BJ (cell line): ENCODE measurements at regions not wholly inside any gene's neighbourhood (a gene's known extent, or its start where the extent isn't known, plus 50 kb on each side); places are given as distances from the start of the nearest gene placed in this dataset.

ENCODE experiments used
- CTCF ChIA-PET: fragments of 350-600 bp; formaldehyde crosslinking; extraction: SDS; loops from one replicate; lab custom pipeline; 2021; ENCODE audit warnings: antibody characterized with exemption, inconsistent platforms; lab: Yijun Ruan, JAX
- POLR2A ChIA-PET: fragments of 300-600 bp; sonication (Branson Sonifier 250); formaldehyde crosslinking; extraction: SDS; loops from one replicate; lab custom pipeline; 2021; ENCODE audit warnings: antibody characterized with exemption; lab: Charles Lee
- DNase-seq: peaks from one replicate; pipeline ENCODE4 v3.0.0-alpha.2; 2011; ENCODE audit warnings: low read depth
- H3K27me3 ChIP-seq: 2 replicates; pipeline ENCODE4 v1.6.0; 2011; ENCODE audit warnings: low read length; ENCODE audit not compliant: control insufficient read depth, insufficient read depth
- H3K36me3 ChIP-seq: 2 replicates; pipeline ENCODE4 v1.5.1; 2011; ENCODE audit warnings: low read length; ENCODE audit not compliant: control insufficient read depth, insufficient read depth
- H3K4me3 ChIP-seq: 2 replicates; pipeline ENCODE4 v1.5.1; 2011; ENCODE audit warnings: low read depth, mild to moderate bottlenecking, control low read depth, low read length
- CTCF ChIP-seq: IDR thresholded peaks from 2 replicates; pipeline ENCODE4 v1.5.1; 2011; ENCODE audit warnings: low read depth, mild to moderate bottlenecking, control low read depth, inconsistent platforms, low read length, moderate library complexity; ENCODE audit not compliant: insufficient read depth

DNA sequence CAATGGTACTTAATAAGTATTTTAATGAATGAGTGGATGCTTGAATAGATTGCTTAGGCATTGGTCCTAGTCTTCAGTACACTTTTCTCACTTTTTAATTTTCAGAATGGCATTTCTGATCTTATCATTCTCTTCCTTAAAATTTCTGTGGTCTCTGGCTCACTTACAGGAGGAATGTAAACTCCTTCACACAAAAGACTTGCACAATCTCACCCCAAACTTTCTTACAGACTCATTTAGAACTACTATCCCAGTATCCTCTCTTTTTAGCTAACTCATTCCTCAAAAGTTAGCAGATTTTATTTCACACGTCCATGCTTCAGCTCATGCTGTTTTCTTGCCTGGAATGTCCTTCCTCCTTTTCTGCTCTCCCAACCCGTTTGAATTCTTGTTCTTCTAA, 350.1 kb downstream of the GRXCR1 start:
- H3K4me3 ChIP-seq, result no peak overlapping the region
- no peak for DNase-seq
- ChIA-PET CTCF (no interaction called here), POLR2A (no interaction called here)
- TF ChIP-seq CTCF, result no peak
- no peaks in the 10 kb centered on the region for H3K36me3 ChIP-seq
- H3K27me3 ChIP-seq, result no peaks in the 10 kb centered on the region

GRCh38 chr4:43243433-43244116, 351.1 kb downstream of the GRXCR1 start:
- Histone ChIP-seq H3K36me3 (no peaks in the 10 kb centered on the region), H3K27me3 (no peaks in the 10 kb centered on the region), H3K4me3 (no peak overlapping the region)
- CTCF ChIA-PET, result interaction anchor here (0.6 kb wide), 1 partner anchor 1433 kb away, joined by 3 read pairs; no protein-coding TSS in a partner anchor
- POLR2A ChIA-PET, result no interaction called here
- TF ChIP-seq CTCF, result no peak
- DNase-seq, result no peak

DNA sequence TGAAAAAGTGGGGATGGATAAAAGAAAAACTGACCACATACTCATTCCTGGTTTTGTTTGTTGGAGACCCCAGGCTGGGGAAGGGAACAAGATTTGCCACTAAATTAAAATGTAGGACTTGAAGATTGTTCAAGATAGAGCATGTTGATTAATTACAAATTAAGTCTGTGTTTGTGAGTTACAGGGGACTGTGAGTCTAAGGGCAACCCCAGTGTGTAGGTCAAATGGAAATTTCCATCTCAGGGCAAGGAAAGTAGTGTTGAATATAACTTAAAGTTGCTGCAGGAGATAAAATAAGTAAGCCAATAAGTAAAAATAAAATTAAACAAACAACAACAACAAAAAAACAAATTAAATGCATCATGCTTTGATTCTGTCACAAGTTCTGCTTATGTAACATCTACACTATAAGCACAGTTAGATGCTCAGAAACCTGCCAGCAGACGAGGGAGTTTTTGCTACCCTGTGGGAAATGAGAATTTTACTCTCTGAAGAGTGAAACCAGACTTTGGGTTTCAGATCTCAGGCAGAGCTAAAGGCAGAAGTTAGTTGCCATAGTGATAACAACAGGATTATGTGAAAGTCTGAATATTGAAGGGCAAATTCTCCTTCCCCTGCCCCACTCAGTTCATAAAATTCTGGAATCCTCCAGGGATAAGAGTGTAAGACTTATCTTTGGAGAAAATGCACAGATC, 352.3 kb downstream of the GRXCR1 start:
- POLR2A ChIA-PET, result no interaction called here
- CTCF ChIA-PET, result no interaction called here
- Histone ChIP-seq H3K4me3 (no peak overlapping the region), H3K27me3 (no peaks in the 10 kb centered on the region), H3K36me3 (no peaks in the 10 kb centered on the region)
- TF ChIP-seq CTCF, result no peak
- DNase-seq, result no peak

DNA sequence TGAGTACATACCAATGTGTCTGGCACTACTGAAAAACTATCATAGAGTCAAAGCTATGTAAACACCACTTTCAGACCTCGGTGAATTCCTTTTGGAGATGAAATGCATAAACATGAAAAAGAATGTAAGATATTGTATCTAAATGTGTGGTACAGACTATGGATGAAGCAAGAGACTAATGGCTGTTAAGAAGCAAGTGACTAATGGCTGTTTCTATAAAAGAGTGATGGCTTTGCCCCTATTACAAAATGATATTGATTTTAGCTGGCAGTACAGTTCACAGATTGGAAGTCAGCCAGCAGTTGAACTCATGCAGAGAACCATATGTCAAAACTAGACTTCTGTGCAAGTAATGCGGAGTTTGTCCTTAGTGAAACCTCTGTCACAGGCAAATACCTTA, 359.3 kb downstream of the GRXCR1 start:
- ChIA-PET CTCF (no interaction called here), POLR2A (no interaction called here)
- no peaks in the 10 kb centered on the region for H3K27me3 ChIP-seq
- H3K4me3 ChIP-seq, result no peak overlapping the region
- no peaks in the 10 kb centered on the region for H3K36me3 ChIP-seq
- TF ChIP-seq CTCF, result no peak
- DNase-seq, result no peak

DNA sequence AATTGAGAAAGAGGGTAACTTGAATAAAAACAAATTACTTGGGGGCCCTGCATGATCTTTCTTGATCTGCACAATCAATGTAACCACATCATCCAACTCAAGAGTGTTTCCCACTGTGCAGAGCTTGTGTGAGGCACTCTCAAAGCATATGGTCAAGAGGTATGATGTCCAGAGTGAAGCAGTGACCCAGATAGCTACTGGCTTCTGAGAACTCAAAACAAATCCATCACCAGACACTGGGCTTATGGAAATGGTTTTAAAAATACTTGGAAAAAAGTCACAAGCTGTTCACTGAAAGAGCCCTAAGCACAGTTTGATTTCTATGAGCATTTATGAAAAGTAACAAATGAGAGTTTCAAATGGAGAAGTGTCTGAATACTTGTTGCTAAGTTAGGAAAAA, 361.0 kb downstream of the GRXCR1 start:
- ChIA-PET CTCF (no interaction called here), POLR2A (no interaction called here)
- no peak for TF ChIP-seq CTCF
- Histone ChIP-seq H3K36me3 (no peaks in the 10 kb centered on the region), H3K27me3 (no peaks in the 10 kb centered on the region), H3K4me3 (no peak overlapping the region)
- DNase-seq, result no peak
